Activated naive CD4-positive, alpha-beta T cell treated with anti-CD3 and anti-CD28 coated beads, Interleukin-2, amount 50 U/mL, for 72 hours (primary cell): ENCODE measurements at regions not wholly inside any gene's neighbourhood (a gene's known extent, or its start where the extent isn't known, plus 50 kb on each side); places are given as distances from the start of the nearest gene placed in this dataset.

Experiments
- ATAC-seq, 2 donors: fragments of 150-1000 bp; cut with Tn5 transposase; 2 replicates each; pipeline ENCODE4 v1.10.0; 2021; ENCODE audit warnings: mild to moderate bottlenecking in 2 of 2, moderate library complexity in 2 of 2
- DNase-seq, 2 donors: peaks; one replicate each; pipeline ENCODE4 v3.0.0; 2021 to 2022; ENCODE audit warnings: low spot score in 2 of 2
- H3K27ac Mint-ChIP-seq, 2 donors: one replicate each; pipeline ENCODE4 v1.8.0; 2022; ENCODE audit warnings: mild to moderate bottlenecking in 2 of 2, mixed read lengths in 2 of 2
- H3K36me3 Mint-ChIP-seq, 2 donors: one replicate each; pipeline ENCODE4 v1.8.0; 2022; ENCODE audit warnings: mixed read lengths in 2 of 2
- H3K9me3 Mint-ChIP-seq, 2 donors: one replicate each; pipeline ENCODE4 v1.8.0; 2022; ENCODE audit warnings: mixed read lengths in 2 of 2

DNA sequence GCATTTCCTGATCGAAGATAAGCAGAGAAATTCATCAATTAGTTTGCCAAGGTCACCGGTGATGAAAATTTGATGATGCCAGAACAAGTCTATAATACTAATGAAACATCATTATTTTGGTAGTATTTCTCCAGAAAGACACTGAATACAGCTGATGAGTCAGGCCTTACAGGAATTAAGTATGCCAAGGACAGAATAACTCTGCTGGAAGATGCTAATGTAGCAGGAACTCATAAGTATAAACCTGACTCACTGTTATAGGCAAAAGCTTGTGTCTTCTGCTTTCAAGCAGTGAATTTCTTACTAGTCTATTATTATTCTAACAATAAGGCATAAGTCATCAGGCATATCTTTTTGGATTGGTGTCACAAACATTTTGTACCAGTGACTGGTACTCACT, 1825.1 kb upstream of the IGFBP7 start:
- peaks cover 14 to 26% of the 10 kb centered on the region in 2 donors for H3K9me3 Mint-ChIP-seq
- DNase-seq, result no peak
- no peak for ATAC-seq
- H3K36me3 Mint-ChIP-seq, result no peaks in the 10 kb centered on the region
- H3K27ac Mint-ChIP-seq, result no peak overlapping the region

DNA sequence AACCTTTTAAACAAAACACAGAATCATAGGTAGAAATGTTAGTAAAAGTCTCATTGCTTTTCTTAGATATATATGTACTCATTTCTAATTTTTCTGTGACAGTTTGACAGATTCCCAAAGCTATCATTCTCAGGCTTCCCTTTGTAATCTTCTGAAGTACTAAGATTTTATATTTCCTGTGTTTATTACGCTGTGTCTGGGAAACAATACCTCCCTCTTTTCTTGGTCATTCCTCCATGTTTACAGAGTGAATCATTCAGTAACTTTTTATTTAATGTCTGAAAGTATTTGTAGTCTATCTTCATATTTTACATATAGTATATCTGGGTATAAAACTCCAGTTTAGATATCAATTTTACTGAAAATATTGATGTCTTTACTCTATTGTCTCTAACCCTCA, 1826.3 kb upstream of the IGFBP7 start:
- Mint-ChIP-seq H3K27ac (no peak overlapping the region), H3K36me3 (no peaks in the 10 kb centered on the region), H3K9me3 (peaks cover 14 to 20% of the 10 kb centered on the region in 2 donors)
- DNase-seq (no peak), ATAC-seq (no peak)

DNA sequence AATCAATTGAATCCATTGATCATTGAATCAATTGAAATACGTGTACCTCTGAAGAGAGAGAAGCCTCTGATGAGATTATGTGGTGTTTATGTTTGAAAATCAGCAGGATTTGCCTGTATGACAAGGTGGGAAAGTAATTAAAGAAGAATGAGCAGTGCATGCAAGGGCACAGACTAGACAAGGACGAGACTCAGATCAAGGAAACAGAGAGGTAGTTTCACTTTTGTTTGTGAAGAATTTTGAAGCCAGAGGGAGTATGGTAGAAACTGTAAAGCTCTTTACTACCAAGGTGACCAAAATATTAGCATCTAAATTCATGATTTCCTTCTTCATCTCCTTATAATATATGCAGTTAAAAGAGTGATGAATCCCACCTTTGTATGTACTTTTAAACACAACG, 1830.0 kb upstream of the IGFBP7 start:
- DNase-seq, result no peak
- Mint-ChIP-seq H3K36me3 (no peaks in the 10 kb centered on the region), H3K27ac (no peak overlapping the region), H3K9me3 (peaks cover 13 to 23% of the 10 kb centered on the region in 2 donors)
- ATAC-seq, result no peak

DNA sequence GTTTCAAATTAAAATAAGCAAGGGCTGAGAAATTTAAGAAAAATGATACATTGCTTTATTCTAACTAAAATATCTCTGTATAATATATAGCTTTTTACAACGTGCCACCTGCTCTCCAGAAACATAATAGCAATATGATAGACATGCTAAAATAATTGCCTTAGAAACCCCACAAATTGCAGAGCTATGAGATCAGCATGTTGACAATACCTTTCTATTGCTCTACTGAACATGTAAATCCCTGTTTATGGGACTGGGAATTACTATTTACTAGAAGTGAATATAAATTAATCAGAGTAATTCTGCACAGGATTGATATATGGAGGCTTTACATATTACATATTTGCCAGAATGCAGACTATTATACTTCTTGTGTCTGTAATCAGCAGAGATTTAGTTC, 1831.1 kb upstream of the IGFBP7 start:
- Mint-ChIP-seq H3K36me3 (no peaks in the 10 kb centered on the region), H3K27ac (no peak overlapping the region), H3K9me3 (peaks cover 13 to 23% of the 10 kb centered on the region in 2 donors)
- DNase-seq, result no peak
- ATAC-seq, result no peak

DNA sequence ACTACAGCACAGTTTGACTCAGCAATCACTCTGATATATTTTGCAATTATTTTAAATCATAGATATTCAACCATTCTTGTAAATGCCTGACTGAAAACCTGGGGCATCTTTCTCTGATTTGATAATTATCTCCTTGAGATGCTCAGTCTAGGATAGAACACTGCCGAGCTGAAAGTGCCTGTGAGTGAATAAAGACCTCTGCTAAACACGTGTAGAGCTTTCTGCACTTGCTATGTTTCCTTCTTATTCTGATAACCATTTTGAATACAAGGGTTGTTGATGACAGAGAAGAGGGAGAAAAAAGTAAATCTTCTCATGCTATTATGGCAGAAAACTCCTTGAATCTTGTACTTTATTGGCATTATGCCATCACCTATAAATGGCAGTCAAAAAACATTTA, 1843.4 kb upstream of the IGFBP7 start:
- H3K9me3 Mint-ChIP-seq, result peaks cover 9 to 22% of the 10 kb centered on the region in 2 donors
- no peak for DNase-seq
- H3K36me3 Mint-ChIP-seq, result peaks cover 0 to 2% of the 10 kb centered on the region in 2 donors
- no peak overlapping the region for H3K27ac Mint-ChIP-seq
- ATAC-seq, result no peak

DNA sequence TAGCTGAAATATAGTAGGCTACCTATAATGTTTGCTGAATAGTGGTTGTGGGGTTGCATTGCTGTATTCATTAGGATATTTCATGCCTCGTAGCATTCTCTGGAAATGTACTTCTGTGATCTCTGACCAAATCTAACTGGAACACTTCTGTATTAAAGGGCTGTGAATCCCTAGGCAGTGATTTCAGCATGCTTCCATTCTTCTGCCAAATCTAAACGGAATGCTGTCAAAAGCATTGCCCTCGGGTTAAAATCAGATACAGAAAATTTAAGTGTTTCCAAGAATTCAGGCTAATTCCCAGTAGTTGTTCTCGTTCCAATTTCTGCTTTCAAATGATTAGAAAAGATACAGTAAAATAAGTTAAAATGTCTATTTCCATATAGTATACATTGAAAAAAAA, 1847.5 kb upstream of the IGFBP7 start:
- no peaks in the 10 kb centered on the region for H3K36me3 Mint-ChIP-seq
- H3K27ac Mint-ChIP-seq, result no peak overlapping the region
- DNase-seq, result no peak
- no peak for ATAC-seq
- H3K9me3 Mint-ChIP-seq, result peaks cover 10 to 18% of the 10 kb centered on the region in 2 donors

DNA sequence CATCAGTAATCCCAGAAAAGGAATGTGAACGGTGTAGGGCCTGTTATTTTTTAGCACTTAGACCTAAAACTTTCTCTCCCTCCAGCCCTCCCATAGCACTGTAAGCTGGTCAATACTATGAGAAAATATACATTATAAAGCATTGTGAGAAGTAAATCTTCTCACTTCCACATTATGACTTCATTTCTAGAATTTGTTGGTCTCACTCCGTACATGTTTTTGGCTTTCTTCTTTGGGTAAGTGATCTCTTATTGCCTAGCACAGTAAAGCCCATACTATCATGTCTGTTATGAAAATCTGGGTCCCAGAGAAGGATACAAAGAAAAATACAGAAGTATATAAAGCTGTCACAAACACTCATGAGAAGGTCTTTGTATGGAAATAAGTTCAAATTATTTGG, 1851.1 kb upstream of the IGFBP7 start:
- ATAC-seq (no peak), DNase-seq (no peak)
- Mint-ChIP-seq H3K36me3 (no peaks in the 10 kb centered on the region), H3K9me3 (peaks cover 11 to 14% of the 10 kb centered on the region in 2 donors), H3K27ac (no peak overlapping the region)

DNA sequence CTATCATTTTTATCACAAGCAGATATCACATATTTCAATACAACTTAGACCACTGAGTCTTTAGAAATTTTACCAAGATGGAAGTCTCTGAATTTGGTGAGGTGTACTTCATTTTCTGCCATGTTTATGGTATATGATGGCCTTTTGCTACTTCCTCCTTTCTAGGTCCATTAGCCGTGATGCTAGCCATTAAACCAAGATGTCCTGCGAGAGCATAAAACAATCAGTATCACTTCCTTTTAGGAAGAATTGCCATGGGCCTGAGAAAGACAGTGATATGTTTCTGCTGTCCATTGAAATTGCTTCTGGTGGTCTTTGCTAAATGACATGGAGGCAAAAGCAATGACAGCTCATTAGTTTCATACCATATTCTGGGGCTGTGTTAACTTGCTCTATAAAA, 1851.7 kb upstream of the IGFBP7 start:
- no peak for ATAC-seq
- H3K9me3 Mint-ChIP-seq, result peaks cover 10 to 11% of the 10 kb centered on the region in 2 donors

DNA sequence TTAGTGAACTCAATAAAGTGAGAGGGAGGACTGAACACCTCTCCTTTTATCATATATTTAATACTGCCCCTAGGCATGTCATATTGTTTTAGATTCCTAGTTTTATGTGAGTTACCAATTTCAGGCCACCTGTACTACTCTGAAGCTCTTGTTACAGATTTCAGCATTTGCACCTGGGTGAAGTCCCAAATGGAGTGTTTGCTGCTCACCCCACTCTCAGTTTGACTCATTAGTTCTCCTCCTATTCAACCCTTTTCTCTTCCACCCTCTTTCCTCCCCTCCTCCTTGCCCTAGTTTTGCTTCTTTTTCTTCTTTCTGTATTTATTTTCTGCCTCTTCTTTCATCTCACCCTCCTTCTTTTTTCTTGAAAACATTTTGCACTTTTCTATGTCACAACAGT, 1852.2 kb upstream of the IGFBP7 start:
- ATAC-seq (no peak), DNase-seq (no peak)
- no peaks in the 10 kb centered on the region for H3K36me3 Mint-ChIP-seq
- peaks cover 6 to 8% of the 10 kb centered on the region in 2 donors for H3K9me3 Mint-ChIP-seq
- H3K27ac Mint-ChIP-seq, result no peak overlapping the region

More for the DNA sequence above, 1851.7 kb upstream of the IGFBP7 start:
- no peak overlapping the region for H3K27ac Mint-ChIP-seq
- DNase-seq, result no peak
- H3K36me3 Mint-ChIP-seq, result no peaks in the 10 kb centered on the region

DNA sequence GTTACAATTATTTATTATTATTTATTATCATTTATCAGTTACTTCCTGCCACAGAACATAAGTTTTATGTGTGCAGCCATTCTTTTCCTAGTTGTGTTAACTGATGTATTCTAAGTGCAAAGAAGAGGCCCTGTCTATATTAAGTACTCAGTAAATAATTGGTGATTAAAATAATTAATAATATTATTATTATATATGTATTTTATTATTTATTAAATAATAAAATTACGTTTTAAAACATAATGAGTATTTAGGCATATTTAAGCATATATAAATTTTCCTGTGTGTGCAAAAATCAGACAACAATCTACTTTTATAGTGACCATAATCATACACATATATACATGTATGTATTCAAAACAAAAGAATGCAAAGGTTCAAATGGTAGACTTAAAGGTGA, 1871.6 kb upstream of the IGFBP7 start:
- peaks cover 12 to 16% of the 10 kb centered on the region in 2 donors for H3K9me3 Mint-ChIP-seq
- DNase-seq (no peak), ATAC-seq (no peak)
- H3K27ac Mint-ChIP-seq, result no peak overlapping the region
- H3K36me3 Mint-ChIP-seq, result no peaks in the 10 kb centered on the region

DNA sequence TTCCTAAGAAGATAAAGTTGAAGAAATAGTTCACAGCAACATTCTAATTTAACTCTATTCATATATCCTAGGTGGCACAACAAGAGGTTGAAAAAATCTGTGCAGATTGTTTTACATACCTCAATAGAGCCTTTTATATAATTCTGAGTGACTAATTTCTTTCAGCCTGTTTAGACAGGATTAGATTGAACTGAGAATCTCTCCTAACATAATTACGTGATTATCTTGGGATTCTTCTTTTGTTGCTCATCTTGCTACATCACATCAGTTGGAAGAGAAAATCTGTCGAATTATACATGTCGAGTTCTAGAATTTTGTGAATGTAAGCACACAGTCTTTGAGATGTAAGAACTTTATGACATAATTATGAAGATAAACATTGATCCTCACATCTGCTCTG, 1873.7 kb upstream of the IGFBP7 start:
- no peak for ATAC-seq
- DNase-seq, result no peak
- H3K36me3 Mint-ChIP-seq, result peaks cover 6 to 8% of the 10 kb centered on the region in 2 donors
- H3K27ac Mint-ChIP-seq, result no peak overlapping the region
- H3K9me3 Mint-ChIP-seq, result peaks cover 22 to 27% of the 10 kb centered on the region in 2 donors

DNA sequence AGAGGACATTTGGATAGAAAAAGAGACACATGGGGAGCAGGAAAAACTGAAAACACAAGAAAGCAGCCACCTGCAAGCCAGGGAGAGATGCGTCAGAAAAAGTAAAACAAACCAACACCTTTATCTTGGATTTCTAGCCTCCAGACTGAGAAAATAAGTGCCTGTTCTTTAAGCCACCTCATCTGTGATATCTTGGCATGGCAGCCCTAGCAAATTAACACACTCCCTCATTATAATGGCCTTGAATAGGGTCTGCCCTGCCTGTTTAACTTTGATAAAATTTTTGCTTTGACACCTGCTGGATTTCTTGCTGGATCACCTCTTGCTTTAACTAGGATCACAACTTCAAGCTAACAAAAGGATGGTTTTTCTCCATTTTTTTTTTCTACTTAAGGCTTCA, 1892.0 kb upstream of the IGFBP7 start:
- peaks cover 28 to 30% of the 10 kb centered on the region in 2 donors for H3K9me3 Mint-ChIP-seq
- no peak overlapping the region for H3K27ac Mint-ChIP-seq
- ATAC-seq, result no peak
- H3K36me3 Mint-ChIP-seq, result peaks cover 0 to 4% of the 10 kb centered on the region in 2 donors
- DNase-seq, result no peak

DNA sequence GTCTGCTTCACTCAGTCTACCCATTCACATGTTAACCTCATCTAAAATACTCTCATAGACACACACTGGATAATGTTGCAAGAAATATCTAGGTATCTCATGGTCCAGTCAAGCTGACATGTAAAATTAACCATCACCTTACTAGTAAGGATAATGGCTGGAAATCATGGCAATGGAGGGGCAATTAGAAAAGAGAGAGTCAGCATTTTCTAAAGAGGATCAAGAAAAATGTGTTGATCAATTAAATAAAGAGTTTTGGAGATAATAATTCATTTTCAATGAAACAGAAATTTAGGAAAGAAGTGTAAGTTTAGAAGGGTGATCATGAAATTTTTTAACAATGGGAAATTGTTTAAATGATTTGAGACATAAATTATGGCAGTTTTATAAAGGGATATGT, 1914.1 kb upstream of the IGFBP7 start:
- H3K36me3 Mint-ChIP-seq, result no peaks in the 10 kb centered on the region
- no peak overlapping the region for H3K27ac Mint-ChIP-seq
- H3K9me3 Mint-ChIP-seq, result peaks cover 22 to 31% of the 10 kb centered on the region in 2 donors
- DNase-seq, result no peak
- no peak for ATAC-seq

DNA sequence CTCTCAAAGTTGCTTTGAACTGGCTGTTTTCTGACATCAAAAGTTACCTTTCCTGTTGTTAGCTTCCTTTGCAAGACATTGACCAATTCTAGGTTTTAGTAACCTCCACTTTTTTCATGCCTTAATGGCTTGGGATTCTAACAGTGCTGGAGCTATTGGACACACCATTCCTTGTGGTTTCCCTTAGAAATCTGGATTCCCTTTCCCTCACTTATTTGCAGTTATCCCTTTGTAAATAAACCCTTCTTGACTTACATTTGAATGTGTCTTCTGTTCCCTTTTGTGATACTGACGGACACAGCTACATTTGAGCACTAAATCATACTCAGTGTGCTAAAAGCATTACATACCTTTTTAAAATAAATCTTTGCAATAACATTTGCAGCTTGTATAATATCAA, 1927.6 kb upstream of the IGFBP7 start:
- Mint-ChIP-seq H3K27ac (no peak overlapping the region), H3K9me3 (peaks cover 10 to 14% of the 10 kb centered on the region in 2 donors), H3K36me3 (no peaks in the 10 kb centered on the region)
- DNase-seq, result no peak
- no peak for ATAC-seq

DNA sequence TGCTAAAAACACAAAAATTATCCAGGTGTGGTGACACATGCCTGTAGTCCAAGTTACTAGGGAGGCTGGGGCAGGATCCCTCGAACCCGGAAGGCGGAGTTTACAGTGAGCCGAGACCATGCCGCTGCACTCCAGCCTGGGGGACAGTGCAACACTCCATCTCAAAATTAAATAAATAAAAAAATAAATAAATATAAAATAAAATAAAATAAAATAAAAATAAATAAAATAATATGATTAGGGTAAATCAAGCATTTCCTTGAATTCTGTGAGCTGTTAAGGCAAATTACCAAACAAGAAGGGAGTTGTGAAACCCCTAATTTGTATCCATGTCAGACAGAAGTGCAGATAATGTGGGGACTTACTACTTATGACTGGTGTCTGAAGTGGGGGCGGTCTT, 1928.9 kb upstream of the IGFBP7 start:
- Mint-ChIP-seq H3K36me3 (no peaks in the 10 kb centered on the region), H3K9me3 (peaks cover 11 to 12% of the 10 kb centered on the region in 2 donors), H3K27ac (no peak overlapping the region)
- no peak for ATAC-seq
- DNase-seq, result no peak

DNA sequence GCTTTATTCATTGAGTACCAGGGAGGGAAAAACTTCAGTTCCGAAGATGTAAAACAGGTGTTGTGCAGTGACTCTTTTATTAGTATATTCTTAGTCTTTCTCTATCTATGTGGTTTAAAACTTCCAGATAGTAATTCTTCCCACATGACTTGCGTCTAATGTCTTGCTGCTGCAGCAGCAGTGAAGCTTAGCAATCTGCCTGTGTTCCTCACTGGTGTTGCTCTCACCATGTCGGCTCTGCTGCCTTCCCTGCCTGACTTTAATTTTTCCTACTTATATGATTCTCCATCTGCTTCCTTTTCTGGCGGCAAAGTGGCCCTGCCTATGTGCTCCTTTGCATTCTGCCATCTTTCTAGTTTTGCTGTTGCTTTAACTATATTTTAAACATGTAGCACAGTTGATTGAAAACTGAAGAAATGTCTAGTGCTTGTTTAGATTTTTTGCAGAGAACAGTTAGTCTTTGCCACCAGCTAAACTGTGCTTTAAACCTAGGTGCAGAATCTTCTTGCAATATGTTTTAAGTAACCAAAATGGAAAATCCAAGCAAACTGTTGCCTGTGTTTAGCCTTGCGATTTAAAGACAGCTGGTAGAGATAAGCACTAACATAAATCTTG, 1934.2 kb upstream of the IGFBP7 start:
- DNase-seq, result no peak
- Mint-ChIP-seq H3K9me3 (peaks cover 9 to 14% of the 10 kb centered on the region in 2 donors), H3K36me3 (no peaks in the 10 kb centered on the region), H3K27ac (no peak overlapping the region)
- no peak for ATAC-seq

DNA sequence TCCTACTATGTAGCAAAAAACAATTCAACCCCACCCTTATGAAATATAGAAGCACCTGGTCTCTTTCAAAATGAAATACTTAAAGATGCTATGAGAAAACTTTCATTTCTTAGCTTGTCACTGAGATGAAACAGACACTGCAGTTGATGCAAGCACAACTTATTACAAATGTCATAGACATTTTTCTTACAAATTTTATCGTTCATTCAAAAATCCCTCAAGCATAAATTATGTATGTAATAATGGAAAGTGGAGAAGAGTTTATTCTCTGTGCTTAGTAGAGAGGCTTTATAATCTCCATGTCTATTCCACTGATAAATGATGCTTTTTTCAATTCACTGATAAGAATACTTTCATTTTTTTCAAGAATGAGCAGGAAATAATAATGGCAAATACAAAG, 1943.9 kb upstream of the IGFBP7 start:
- H3K9me3 Mint-ChIP-seq, result peaks cover 13 to 15% of the 10 kb centered on the region in 2 donors
- H3K27ac Mint-ChIP-seq, result no peak overlapping the region
- ATAC-seq (no peak), DNase-seq (no peak)
- H3K36me3 Mint-ChIP-seq, result peaks cover 0 to 7% of the 10 kb centered on the region in 2 donors

DNA sequence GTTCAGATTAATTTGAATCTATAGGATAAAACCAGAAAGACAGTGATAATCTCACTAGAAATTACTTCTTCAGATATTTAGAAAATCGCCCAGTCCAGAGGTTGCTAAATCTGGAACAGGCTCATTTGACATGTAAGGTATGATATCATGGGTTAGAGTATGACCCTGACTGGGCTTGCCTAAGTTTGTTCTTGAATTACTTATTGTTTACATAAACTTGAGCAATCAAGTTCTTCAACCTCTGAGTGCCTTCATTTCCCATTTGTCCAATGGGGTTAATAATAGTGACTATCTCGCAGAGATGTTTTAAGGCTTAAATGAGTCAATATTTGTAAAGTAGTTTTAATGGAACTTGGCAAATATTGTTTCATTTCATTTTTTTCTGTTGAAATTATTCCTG, 1947.6 kb upstream of the IGFBP7 start:
- Mint-ChIP-seq H3K27ac (no peak overlapping the region), H3K9me3 (peaks cover 10 to 16% of the 10 kb centered on the region in 2 donors), H3K36me3 (no peaks in the 10 kb centered on the region)
- no peak for ATAC-seq
- DNase-seq, result no peak
